ENCODE measurements at regions not wholly inside any gene's neighbourhood (a gene's known extent, or its start where the extent isn't known, plus 50 kb on each side); places are given as distances from the start of the nearest gene placed in this dataset.

DNA sequence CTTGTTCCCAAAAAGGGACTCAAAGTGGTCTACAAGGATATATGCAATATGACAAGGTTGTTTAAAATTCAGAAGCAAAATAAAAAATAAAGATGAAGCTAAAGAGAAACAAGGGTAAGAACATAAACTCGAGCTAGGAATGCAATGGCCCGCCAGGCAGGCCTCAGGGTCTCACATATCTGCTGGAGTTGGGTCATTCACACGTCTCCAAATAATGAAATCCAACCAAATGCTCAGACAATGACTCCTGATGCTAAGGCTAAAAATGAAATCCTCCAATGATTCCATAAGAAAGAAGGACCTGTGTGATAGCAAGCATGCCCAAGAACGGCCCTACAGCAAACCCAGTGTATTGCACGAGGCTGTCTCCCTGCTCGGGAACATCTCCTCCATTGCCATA, 153.3 kb upstream of the ETS2 start:
- DNase-seq (ENCODE audit: low read depth in 4 of 4, low spot score in 2 of 4) = no peak

DNA sequence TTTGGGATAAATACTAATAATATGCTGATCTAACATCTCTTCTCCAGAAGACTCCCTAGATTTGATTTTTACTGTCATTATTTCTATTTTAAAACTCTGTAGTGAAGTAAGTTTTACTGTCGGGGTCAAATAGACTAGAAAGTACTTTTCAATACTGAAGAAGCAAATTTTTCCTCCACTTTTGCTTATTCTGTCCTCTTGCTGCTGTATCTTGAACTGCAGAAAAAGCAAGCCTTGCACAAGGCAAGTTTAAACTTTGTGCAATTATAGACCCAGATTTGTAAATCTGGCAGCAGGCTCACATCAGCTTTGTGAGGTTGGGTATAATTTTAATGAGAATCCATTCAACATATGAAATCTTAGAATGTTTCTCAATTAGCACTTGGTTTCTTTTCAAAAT, 151.1 kb upstream of the ETS2 start:
- DNase-seq (ENCODE audit: low read depth in 4 of 4, low spot score in 2 of 4) = no peak

DNA sequence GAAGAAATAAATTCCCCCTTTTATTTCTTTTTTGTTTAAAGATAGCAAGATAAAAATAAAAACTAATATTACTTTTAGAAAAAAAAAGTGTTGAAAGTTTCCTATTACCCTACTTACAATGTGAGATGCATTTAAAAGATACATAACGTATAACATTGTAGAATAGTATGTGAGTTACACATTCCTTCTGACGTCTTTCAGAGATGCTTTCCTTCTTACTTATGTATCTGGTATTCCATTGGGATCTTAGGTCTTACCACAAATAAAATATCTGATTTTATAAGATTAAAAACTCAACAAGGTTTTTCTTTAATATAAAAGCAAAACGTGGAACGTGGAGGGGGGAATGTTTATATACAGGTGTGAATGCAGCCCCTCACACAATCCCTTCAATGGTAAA, 147.2 kb upstream of the ETS2 start:
- no peak for DNase-seq (ENCODE audit: low read depth in 4 of 4, low spot score in 2 of 4)

DNA sequence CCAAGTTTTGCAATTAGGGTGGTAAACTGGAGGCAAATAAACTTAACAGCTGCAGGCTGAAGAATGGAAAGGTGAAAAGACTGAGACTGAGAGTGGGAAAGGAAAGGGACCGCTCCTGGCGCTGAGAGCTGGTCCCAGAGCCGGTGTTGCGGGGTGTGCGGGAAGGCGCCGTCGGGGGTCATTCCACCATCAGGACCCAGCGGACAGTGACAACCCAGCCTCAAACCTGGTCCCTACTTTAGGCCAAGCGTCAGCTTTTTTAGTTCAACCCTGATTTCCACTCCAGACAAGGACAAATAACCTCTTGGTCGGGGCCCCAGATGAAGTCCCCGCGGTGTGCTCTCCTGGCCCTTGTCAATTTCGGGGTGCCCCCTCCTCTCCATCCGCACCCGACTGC, 145.8 kb upstream of the ETS2 start:
- DNase-seq (ENCODE audit: low read depth in 4 of 4, low spot score in 2 of 4) = no peak

DNA sequence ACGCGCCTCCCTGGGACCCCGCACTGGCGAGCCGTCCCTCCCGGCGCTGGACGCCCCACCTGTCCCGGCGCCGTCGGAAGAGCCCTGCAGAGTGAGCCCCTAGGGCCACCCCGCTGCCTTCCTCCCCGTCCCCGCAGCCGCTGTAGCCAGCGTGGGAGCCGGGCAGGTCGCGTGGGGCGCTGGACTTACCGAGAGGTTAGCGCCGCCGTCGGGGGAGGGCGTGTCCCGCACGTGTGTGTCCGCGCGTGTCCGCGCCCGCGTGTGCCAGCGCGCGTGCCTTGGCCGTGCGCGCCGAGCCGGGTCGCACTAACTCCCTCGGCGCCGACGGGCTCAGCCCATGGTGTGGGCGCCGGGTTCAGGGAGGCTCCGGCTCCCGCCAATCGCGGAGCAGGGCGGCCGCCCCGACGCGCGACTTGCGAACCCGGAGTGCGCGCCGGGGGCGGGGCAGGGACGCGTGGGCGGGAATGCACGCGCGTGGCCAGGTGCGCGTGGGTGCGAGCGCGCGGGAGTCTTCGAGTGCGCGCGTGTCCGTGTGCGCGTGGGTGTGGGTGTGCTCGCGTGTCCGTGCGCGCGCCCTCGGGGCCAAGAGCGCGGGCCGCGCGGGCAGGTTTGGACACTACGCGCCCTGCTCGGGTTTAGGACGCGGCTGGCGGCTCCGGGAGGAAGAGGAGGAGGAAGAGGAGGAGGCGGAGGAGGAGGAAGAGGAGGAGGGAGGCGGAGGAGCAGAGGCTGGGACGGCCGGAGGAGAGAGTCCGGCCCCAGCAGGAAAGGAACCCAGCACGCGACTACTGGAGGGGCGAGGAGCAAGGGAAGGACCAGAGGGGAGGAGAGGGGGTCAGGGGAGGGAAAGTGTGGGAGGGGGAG, 145.2 kb upstream of the ETS2 start:
- no peak for DNase-seq (ENCODE audit: low read depth in 4 of 4, low spot score in 2 of 4)

DNA sequence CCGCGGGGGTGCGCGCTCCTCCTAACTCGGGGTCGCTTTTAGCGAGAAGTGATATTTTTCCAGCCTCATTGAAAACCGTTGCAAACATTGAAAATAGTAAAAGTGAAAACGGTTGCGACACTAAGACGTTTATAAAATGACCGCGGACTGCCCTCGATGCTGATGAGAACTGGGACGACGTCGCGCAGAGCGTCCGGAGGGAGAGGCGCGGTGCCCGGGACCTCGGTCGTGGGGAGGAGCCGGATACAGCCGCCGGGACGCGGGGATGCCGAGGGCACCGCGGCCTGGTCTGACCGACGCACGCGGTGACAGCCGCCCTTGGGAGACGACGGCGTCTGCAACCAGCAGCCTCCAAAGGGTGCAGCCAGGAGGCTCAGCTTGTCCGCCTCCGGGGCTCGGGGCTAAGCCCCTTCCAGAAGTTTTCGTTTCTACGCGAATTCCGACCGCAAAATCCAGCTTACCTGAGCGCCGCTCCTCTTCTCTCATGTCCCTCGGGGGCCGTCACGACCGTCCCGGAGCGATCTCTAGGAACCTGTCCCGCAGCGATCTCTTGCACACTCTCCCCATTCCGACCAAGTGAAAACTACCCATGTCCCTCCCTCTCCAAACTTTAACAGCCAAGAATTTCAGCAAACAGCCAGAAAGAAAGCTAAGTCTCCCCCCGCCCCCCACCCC, 144.4 kb upstream of the ETS2 start:
- peak in 1 of 4 donors; percentile 16 for DNase-seq (ENCODE audit: low read depth in 4 of 4, low spot score in 2 of 4)

DNA sequence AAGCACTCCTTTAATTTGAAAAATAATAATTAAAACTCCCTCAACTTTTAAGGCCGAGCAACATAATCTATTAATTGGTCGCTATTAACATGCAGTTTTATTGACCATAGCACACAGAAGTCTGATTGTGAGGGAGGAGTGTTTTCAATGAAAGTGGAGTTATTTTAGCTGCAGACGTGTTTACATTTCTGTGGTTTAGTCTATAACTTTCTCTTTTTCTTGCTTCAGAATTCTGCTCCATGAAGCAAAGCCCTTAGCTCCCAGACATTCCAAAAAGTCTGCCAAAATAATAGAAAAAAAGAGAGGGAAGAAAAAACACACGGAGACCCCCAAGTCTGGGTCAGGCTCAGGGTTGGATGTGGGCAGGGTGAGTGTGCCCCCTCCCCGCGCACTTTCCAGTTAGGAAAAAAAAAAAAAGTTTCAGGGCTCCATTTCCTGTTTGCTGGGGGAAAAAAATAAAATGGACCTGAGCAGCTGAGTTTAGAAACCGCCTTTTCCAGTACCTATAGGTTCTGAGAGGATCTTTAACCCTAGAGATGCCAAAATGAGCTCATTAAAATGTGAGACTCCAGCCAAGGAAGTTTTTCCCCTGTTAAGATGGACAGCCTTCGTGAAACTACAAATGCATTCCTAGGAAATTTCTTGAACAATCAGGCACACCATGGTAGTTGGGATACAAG, 143.7 kb upstream of the ETS2 start:
- DNase-seq (ENCODE audit: low read depth in 4 of 4, low spot score in 2 of 4) = peak in 1 of 4 donors; percentile 13

DNA sequence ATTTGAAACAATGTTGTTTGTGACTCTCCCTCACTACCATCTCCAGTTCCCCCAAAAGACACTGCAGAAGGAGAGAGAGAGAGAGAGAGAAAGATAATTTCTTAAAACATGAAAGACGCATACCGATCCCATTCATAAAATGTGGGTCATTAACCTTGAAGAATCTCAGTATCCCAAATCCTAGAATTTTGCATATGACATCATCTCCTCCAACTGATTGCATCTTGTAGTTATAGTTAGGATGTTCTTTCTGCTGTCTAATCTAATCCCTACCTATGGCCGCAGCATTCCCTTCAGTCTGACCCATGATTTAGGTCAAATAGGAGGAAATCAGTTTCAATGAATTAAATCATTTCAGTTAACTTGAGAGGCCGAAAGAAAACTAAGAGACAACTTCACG, 142.4 kb upstream of the ETS2 start:
- DNase-seq (ENCODE audit: low read depth in 4 of 4, low spot score in 2 of 4) = no peak

DNA sequence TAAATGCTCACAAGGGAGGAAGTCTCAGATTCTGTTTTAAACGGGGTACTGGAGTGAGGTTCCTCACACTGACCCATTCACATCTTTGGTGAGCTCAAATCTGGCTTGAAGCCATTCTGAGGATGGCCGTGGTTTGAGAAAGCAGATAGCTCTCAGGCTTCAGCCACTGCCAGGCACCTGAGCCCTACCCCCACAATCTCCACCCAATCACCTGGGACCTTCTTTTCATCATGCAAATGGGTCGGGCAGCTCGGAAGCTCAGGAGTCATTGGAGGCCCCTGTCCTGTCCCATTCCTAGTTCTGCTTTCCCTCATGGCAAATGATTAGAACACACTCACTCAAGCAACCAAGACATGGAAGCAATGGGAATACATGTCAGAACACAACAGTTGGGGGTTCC, 141.4 kb upstream of the ETS2 start:
- no peak for DNase-seq (ENCODE audit: low read depth in 4 of 4, low spot score in 2 of 4)

DNA sequence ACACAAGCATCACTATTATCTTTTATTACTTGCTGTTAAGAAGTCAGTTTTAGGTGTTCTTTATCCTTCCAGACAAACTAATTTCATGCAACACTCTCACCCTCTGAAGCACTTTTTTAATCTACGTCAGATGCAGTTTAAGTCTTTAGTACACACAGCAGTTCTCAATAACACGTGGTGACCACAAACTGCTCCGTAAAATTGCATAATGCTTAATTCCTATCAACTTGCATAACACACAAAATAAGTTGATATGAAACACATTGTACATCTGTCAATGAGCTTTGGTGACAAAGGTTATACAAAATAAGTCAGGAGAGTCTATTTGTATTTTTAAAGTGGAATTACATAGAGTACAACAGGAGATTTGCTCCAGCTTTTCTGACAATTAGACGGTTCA, 140.9 kb upstream of the ETS2 start:
- DNase-seq (ENCODE audit: low read depth in 4 of 4, low spot score in 2 of 4) = no peak

DNA sequence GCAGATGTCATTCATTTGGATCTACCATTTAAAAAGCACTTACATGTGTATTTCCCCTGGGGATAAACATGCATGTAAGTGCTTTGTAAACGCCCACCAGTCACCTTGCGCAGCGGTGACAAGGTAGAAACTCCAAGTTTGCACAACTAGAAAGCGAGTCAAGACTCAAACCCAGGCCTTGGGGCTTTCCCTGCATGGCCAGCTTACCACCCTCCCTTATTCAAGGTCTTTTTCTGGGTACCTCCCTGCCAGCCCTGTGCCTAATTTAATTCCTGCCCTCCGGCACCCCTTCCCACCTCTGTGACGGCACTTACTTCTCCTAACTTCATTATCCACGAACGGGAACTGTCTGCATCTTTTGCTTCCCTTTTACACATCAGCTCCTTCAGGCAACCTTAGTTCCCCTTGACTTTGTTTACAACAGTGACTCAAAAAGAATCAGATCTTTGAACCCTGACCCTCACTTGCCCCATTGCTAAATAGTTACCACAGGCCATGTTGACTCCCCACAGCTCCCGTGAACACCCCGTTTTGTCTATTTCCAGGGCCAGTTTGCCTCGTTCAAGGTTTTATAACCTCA, 138.3 kb upstream of the ETS2 start:
- DNase-seq (ENCODE audit: low read depth in 4 of 4, low spot score in 2 of 4) = no peak

DNA sequence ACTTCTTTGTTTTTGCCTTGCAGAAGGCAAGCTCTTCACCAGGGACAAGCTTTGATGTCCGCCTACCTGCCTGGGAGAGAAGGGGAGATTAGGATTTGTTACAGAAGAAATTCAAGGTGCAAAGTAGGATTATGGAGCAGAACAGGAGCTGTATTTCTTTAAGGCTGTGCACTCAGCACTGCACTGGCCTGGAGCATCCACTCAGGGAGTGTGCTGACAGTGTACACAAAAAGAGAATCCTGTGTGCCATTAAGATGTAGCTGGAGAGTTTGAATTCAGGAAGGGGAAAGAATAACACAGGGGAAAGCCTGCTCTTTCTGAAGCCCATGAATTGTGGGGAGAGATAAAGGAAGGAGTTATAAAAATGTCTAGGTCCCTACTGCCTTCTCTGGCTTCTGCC, 137.7 kb upstream of the ETS2 start:
- DNase-seq (ENCODE audit: low read depth in 4 of 4, low spot score in 2 of 4) = no peak

DNA sequence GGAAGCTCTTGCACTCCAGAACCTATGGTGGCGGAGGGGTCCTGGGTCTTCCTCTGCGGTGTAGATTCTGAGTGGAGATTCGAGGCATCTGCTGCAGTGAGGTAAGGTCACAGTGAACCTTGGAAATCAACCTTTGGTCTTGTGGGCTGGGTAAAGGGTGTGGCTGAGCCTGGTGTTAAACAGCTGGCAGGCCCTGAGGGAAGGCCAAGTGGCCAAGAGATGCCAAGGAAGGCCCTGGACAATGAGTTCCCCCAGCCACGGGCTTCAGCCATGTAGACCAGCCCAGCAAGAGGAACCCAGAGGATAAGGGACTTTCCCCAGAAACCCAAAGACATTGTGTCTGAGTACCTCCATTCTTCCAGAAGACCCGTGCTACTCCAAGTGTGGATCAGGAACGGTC, 137.2 kb upstream of the ETS2 start:
- no peak for DNase-seq (ENCODE audit: low read depth in 4 of 4, low spot score in 2 of 4)

DNA sequence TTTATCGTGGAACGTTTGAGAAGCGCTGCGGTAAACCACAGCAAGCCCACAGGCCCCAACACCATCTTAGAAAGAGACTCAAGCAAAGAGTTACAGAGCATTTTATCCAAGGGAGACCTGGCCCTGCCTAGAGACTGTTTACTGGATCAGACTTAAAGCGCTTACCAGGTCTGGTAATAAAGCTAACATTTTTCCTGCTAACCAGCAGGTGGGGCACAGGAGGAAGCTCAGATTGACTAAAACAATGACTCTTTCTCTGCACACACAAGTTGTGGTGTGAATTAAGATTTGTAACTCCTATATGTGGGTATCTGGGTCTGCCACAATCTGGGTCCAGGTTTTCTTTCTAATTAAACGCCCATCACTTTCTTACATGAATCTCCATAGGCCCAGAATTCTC, 136.5 kb upstream of the ETS2 start:
- no peak for DNase-seq (ENCODE audit: low read depth in 4 of 4, low spot score in 2 of 4)

DNA sequence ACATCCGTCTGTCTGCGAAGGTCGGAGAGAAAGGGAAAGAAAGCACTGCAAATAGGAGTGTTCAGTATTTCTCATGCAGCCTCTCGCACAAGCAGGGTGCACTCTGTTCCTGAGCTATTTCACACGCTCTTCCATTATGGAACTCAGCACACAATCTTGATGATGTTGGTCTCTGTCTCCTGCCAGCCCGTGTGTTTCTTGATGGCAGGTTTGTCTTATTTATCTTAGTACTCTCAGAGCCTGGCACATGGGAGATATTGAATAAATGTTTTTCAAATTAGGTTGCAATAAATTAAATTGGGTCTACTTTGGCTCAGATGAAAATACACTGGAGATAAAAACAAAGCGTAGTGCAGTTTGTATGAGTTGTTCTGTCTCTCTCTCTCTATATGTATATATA, 134.9 kb upstream of the ETS2 start:
- no peak for DNase-seq (ENCODE audit: low read depth in 4 of 4, low spot score in 2 of 4)

DNA sequence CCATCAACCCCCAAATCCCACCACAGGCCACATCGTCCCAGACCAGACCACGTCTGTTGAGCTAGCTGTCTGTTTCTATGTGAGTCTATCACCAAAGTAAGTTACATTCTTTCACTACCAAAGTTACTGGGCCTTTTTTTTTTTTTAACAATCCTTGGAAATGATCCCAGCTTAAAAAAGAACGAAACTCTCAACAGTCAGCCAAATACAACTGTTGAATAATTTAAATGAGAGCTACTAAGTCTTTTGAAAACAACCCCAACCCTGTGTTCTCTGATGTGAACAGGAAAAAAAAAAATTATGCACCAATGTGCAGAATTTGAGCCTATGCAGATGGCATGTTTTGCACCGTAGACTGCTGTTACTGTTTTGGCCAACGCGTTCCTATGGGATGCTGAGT, 134.0 kb upstream of the ETS2 start:
- peak in 1 of 4 donors; percentile 31 for DNase-seq (ENCODE audit: low read depth in 4 of 4, low spot score in 2 of 4)

DNA sequence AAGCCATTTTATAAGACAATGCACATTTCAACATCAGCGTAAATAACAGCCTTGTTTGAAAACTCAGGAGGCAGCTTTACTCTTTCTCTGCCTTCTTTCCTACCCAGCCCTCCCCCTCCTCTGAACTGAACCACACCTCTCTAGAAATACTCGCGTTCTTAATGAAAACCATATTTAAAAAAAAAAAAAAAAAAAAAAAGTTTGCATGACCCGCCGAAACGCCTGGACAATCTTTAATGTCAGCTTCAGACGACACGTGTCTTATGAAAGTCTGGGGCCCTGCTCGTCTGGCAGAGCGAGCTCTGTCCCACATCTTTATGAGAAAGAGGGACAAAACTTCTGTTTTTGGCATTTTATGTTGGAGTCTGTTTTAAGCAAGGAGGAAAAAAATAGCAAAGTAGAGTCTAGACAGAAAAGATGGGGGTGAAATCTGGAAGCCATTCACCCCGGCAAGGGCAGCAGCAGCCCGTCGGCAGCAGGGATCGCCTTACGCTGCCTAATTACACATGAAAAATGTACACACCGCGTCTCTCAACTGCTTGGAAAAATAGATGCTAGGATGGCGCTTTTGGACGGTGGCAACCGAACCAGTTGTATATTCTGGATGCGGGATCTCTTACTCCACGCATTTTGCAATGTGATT, 130.4 kb upstream of the ETS2 start:
- no peak for DNase-seq (ENCODE audit: low read depth in 4 of 4, low spot score in 2 of 4)

DNA sequence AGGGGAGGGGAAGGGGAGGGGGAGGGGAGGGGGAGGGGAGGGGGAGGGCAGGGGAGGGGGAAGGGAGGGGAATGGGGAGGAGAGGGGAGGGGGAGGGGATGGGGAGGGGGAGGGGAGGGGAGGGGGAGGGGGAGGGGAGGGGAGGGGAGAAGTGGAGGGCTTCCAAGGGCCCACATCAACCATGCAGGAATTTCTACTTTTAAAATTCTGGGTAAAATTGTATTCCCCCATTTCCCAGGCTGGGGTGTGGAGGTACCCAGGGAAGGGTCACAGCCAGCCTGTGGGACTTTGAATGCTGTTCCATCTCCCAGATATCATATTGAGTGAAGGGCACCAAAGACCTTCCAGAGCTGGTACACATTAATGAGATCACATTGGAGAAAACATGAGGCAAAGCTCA, 126.9 kb upstream of the ETS2 start:
- no peak for DNase-seq (ENCODE audit: low read depth in 4 of 4, low spot score in 2 of 4)

DNA sequence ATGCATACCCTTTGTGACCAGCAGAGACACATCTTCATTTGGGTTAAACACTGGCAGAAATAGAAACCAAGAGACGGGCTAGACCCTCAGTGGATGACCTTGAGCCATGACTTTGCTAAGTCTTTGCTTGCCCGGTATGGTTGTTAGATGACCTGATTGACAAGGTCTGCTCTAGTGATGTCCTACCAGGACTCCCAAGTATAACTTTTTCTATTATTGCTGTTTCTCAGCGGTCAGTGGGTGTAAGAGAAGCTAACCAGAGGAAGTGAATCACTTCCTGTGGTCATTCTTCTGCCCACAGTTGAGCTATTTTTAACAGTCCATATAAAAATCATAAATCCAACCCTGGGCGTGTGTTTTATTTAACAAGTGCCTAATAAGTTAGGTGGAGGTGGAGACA, 126.2 kb upstream of the ETS2 start:
- DNase-seq (ENCODE audit: low read depth in 4 of 4, low spot score in 2 of 4) = no peak

DNA sequence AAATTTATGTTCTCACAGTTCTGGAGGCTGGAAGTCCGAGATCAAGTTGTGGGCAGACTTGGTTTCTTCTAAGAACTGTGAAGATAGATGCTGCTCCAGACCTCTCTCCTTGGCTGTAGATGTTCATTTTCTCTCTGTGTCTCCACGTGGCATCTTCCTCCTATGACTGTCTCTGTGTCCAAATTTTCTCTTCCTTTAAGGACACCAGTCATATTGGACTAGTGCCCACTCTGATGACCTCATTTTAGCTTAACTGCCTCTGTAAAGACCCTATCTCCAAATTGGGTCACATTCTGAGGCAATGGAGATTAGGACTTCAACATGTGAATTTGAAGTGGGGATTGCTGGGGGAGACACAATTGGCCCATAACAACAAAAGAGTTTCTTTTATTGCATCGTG, 125.3 kb upstream of the ETS2 start:
- no peak for DNase-seq (ENCODE audit: low read depth in 4 of 4, low spot score in 2 of 4)

DNA sequence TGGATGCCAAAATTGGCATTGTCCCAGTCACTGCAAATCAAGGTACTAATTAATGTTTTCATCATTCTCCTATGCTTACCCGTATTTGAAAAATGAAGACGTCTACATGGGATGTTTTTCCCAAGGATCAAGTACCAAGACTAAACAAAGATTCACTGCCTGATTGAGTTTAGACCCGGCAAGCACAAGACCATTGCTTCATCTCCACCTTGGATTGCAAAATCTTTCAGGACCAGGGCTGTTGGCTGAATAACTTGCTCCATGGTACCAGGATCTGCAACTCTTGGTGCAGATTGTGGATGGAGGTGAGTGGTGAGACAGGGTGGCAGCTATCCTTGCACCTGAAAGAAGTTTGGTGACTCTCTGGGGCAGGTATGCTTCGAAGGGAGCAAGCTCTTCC, 122.5 kb upstream of the ETS2 start:
- DNase-seq (ENCODE audit: low read depth in 4 of 4, low spot score in 2 of 4) = no peak
